H1 (cell line): ENCODE measurements at regions not wholly inside any gene's neighbourhood (a gene's known extent, or its start where the extent isn't known, plus 50 kb on each side); places are given as distances from the start of the nearest gene placed in this dataset.

Experiments used
- CTCF ChIA-PET: fragments of 300-600 bp; sonication (Branson Sonifier 250); formaldehyde crosslinking; loops from one replicate; lab custom pipeline; 2021; ENCODE audit not compliant: partially characterized antibody; lab: Charles Lee
- POLR2A ChIA-PET: fragments of 300-600 bp; sonication (Branson Sonifier 250); formaldehyde crosslinking; loops from one replicate; lab custom pipeline; 2021; ENCODE audit warnings: inconsistent platforms; ENCODE audit not compliant: partially characterized antibody; lab: Charles Lee
- DNase-seq, 2 experiments: peaks; one replicate each; pipeline versions ENCODE4 v3.0.0 to v3.0.0-alpha.2; 2010 to 2022; ENCODE audit warnings: low spot score in 2 of 2, low read depth in 1 of 2, mixed read lengths in 1 of 2
- FAIRE-seq: peaks from 2 replicates; lab custom pipeline; 2011; peaks lifted over from hg19 to GRCh38; lab: Jason Lieb, UNC
- H2AFZ ChIP-seq: 2 replicates; pipeline ENCODE4 v1.8.1; 2012; ENCODE audit warnings: low read length, inconsistent platforms
- H2AK5ac ChIP-seq: 2 replicates; pipeline ENCODE4 v1.6.1; 2013; ENCODE audit warnings: low read depth, low read length
- H2BK120ac ChIP-seq: replicated peaks from 2 replicates; pipeline ENCODE3; 2013; ENCODE audit warnings: low read depth, low read length, inconsistent platforms
- H2BK12ac ChIP-seq: 2 replicates; pipeline ENCODE4 v1.6.1; 2013; ENCODE audit warnings: low read depth, low read length
- H2BK15ac ChIP-seq: 2 replicates; pipeline ENCODE4 v1.6.1; 2013; ENCODE audit warnings: low read length
- H2BK20ac ChIP-seq: 2 replicates; pipeline ENCODE4 v1.6.1; 2013; ENCODE audit warnings: low read length
- H2BK5ac ChIP-seq: 2 replicates; pipeline ENCODE4 v1.6.1; 2013; ENCODE audit warnings: low read depth, low read length
- H3K14ac ChIP-seq: 2 replicates; pipeline ENCODE4 v1.6.1; 2013; ENCODE audit warnings: inconsistent platforms; ENCODE audit not compliant: insufficient read length
- H3K18ac ChIP-seq: 2 replicates; pipeline ENCODE4 v1.6.1; 2013; ENCODE audit warnings: low read length; ENCODE audit errors: extremely low read depth
- H3K23ac ChIP-seq: 2 replicates; pipeline ENCODE4 v1.6.1; 2013; ENCODE audit warnings: inconsistent platforms; ENCODE audit not compliant: insufficient read length
- H3K23me2 ChIP-seq: 2 replicates; pipeline ENCODE4 v1.6.1; 2013; ENCODE audit warnings: low read depth, low read length
- H3K27ac ChIP-seq: 2 replicates; pipeline ENCODE4 v1.6.1; 2011; ENCODE audit warnings: low read depth, low read length, inconsistent platforms
- H3K27me3 ChIP-seq, 4 experiments: replicated peaks in 1 of 4; 1 replicate in 1 of 4; 2 replicates in 3 of 4; pipeline versions ENCODE4 v1.6.1 to v1.8.1; 2011 to 2013; ENCODE audit warnings: low read length in 3 of 4, mild to moderate bottlenecking in 3 of 4, inconsistent platforms in 2 of 4, mixed read lengths in 2 of 4, moderate library complexity in 1 of 4; ENCODE audit not compliant: control insufficient read depth in 3 of 4, insufficient read depth in 3 of 4; ENCODE audit errors: extremely low read depth in 1 of 4
- H3K36me3 ChIP-seq, 4 experiments: 2 replicates each; pipeline versions ENCODE4 v1.6.1 to v1.8.1; 2011 to 2013; ENCODE audit warnings: mild to moderate bottlenecking in 4 of 4, low read length in 3 of 4, moderate library complexity in 2 of 4, control low read depth in 1 of 4, inconsistent platforms in 1 of 4; ENCODE audit not compliant: insufficient read depth in 4 of 4, control insufficient read depth in 2 of 4
- H3K4ac ChIP-seq: replicated peaks from 2 replicates; pipeline ENCODE3; 2013; ENCODE audit warnings: low read length, low read depth, mixed read lengths, inconsistent platforms; ENCODE audit not compliant: insufficient read length
- H3K4me1 ChIP-seq, 4 experiments: replicated peaks in 1 of 4; 1 replicate in 1 of 4; 2 replicates in 3 of 4; pipeline versions ENCODE4 v1.6.1 to v1.8.1; 2011 to 2013; ENCODE audit warnings: low read length in 3 of 4, inconsistent platforms in 2 of 4, mixed read lengths in 1 of 4; ENCODE audit not compliant: insufficient read depth in 4 of 4, control insufficient read depth in 3 of 4
- H3K4me2 ChIP-seq, 2 experiments: 2 replicates each; pipeline versions ENCODE4 v1.6.1 to v1.8.1; 2011 to 2013; ENCODE audit warnings: low read depth in 2 of 2, low read length in 2 of 2, control low read depth in 1 of 2, inconsistent platforms in 1 of 2, mild to moderate bottlenecking in 1 of 2; ENCODE audit not compliant: insufficient read depth in 1 of 2
- H3K4me3 ChIP-seq, 4 experiments: fragments of 200-600, 300-600 bp in 1 of 4; sonication (generic), shearing (Covaris generic), sonication (Bioruptor Twin) in 1 of 4; 2 replicates each; pipeline versions ENCODE4 v1.5.1 to v1.8.1; 2011 to 2016; ENCODE audit warnings: low read length in 4 of 4, low read depth in 3 of 4, control low read depth in 2 of 4, inconsistent platforms in 2 of 4, mild to moderate bottlenecking in 2 of 4, mixed read lengths in 1 of 4, moderate library complexity in 1 of 4; ENCODE audit not compliant: insufficient read depth in 2 of 4; ENCODE audit errors: extremely low read depth in 1 of 4
- H3K56ac ChIP-seq: replicated peaks from 2 replicates; pipeline ENCODE3; 2013; ENCODE audit warnings: low read depth, mild to moderate bottlenecking, mixed read lengths, low read length, inconsistent platforms; ENCODE audit not compliant: insufficient read length
- H3K79me1 ChIP-seq: 2 replicates; pipeline ENCODE4 v1.6.1; 2013; ENCODE audit warnings: low read depth, low read length, control low read depth
- H3K79me2 ChIP-seq, 2 experiments: 2 replicates each; pipeline versions ENCODE4 v1.6.1 to v1.8.1; 2012 to 2013; ENCODE audit warnings: low read length in 2 of 2, mild to moderate bottlenecking in 2 of 2, inconsistent platforms in 1 of 2; ENCODE audit not compliant: insufficient read depth in 2 of 2, control insufficient read depth in 1 of 2
- H3K9ac ChIP-seq, 4 experiments: replicated peaks in 1 of 4; 1 replicate in 1 of 4; 2 replicates in 3 of 4; pipeline versions ENCODE4 v1.6.1 to v1.8.1; 2011 to 2013; ENCODE audit warnings: low read depth in 3 of 4, low read length in 3 of 4, control low read depth in 2 of 4, mild to moderate bottlenecking in 2 of 4, moderate library complexity in 2 of 4, inconsistent platforms in 1 of 4; ENCODE audit errors: extremely low read depth in 1 of 4
- H3K9me3 ChIP-seq, 2 experiments: 2 replicates each; pipeline versions ENCODE4 v1.6.1 to v1.8.1; 2012 to 2013; ENCODE audit warnings: mild to moderate bottlenecking in 2 of 2, moderate library complexity in 2 of 2, control low read depth in 1 of 2, inconsistent platforms in 1 of 2, low read depth in 1 of 2, low read length in 1 of 2, mixed read lengths in 1 of 2; ENCODE audit not compliant: insufficient read depth in 2 of 2
- H4K20me1 ChIP-seq, 2 experiments: replicated peaks in 1 of 2; 2 replicates each; pipeline versions ENCODE3 to v1.8.1; 2011 to 2013; ENCODE audit warnings: inconsistent platforms in 2 of 2, low read length in 2 of 2, mild to moderate bottlenecking in 1 of 2; ENCODE audit not compliant: insufficient read depth in 2 of 2, control insufficient read depth in 1 of 2
- H4K5ac ChIP-seq: 2 replicates; pipeline ENCODE4 v1.6.1; 2013; ENCODE audit warnings: low read length, low read depth, mixed read lengths, inconsistent platforms; ENCODE audit not compliant: insufficient read length
- H4K8ac ChIP-seq: 2 replicates; pipeline ENCODE4 v1.8.0; 2013; ENCODE audit warnings: mild to moderate bottlenecking, moderate library complexity, low read length, inconsistent platforms; ENCODE audit not compliant: insufficient read depth; ENCODE audit errors: extremely low read depth
- H4K91ac ChIP-seq: replicated peaks from 2 replicates; pipeline ENCODE3; 2013; ENCODE audit warnings: low read length, mixed read lengths, inconsistent platforms; ENCODE audit not compliant: insufficient read length
- BCL11A ChIP-seq, 2 experiments: IDR thresholded peaks; one replicate each; pipeline ENCODE4 v1.6.1; 2011; ENCODE audit warnings: low read depth in 2 of 2, low read length in 2 of 2, mild to moderate bottlenecking in 2 of 2
- GTF2F1 ChIP-seq: IDR thresholded peaks from 2 replicates; pipeline ENCODE4 v1.6.1; 2012; ENCODE audit warnings: low read depth, low read length, improper control_type of control experiment, borderline replicate concordance
- SAP30 ChIP-seq: fragments of 300-600 bp; sonication (generic); IDR thresholded peaks from 2 replicates; pipeline ENCODE4 v1.7.1; 2012; ENCODE audit warnings: low read length, moderate library complexity, mild to moderate bottlenecking, inconsistent platforms; ENCODE audit not compliant: insufficient read depth, insufficient replicate concordance
- WGBS, 2 experiments: shearing (Covaris generic) in 1 of 2; methylation state at CpG; one replicate each; pipeline versions ENCODE4 v1.1.6 to v1.1.7; 2013 to 2015; ENCODE audit warnings: low lambda C conversion rate in 2 of 2, mixed read lengths in 2 of 2, inconsistent platforms in 1 of 2, low coverage in 1 of 2, missing lambda C conversion rate in 1 of 2; ENCODE audit not compliant: insufficient replicate concordance in 2 of 2, insufficient coverage in 1 of 2, insufficient read length in 1 of 2; ENCODE audit errors: extremely low coverage in 1 of 2, missing lambda C conversion rate in 1 of 2; 5-methylcytosine and 5-hydroxymethylcytosine counted together

- no peak overlapping the region for H3K9ac ChIP-seq
- H2BK12ac ChIP-seq, result no peak overlapping the region
- no peak overlapping the region for H2BK15ac ChIP-seq
- H4K91ac ChIP-seq, result no peak overlapping the region
- DNase-seq, result peak in 1 of 2 experiments; percentile 29
- no peak overlapping the region for H2AFZ ChIP-seq
- WGBS, 2 experiments, result 89% methylated on average over 21 of the region's 22 CpGs; no CpG with 5 or more reads in 1 of the 2 experiments
- no peaks in the 10 kb centered on the region for H3K9me3 ChIP-seq
- H3K4me3 ChIP-seq, result no peak overlapping the region
- H4K5ac ChIP-seq, result no peak overlapping the region
- H2BK20ac ChIP-seq, result no peak overlapping the region
- 0 out of 7 replicates have a peak, but pooled peaks cover 0 to 1% (median 0%) of the 10 kb centered on the region in 4 experiments for H3K4me1 ChIP-seq
- H3K18ac ChIP-seq, result no peak overlapping the region
- FAIRE-seq, result no peak
- H3K36me3 ChIP-seq, result no peaks in the 10 kb centered on the region
- H3K23me2 ChIP-seq, result no peaks in the 10 kb centered on the region; the same call in 1 of the 2 replicates
- H2AK5ac ChIP-seq, result no peak overlapping the region
- ChIA-PET POLR2A (no interaction called here), CTCF (no interaction called here)
- H3K79me1 ChIP-seq, result no peaks in the 10 kb centered on the region
- no peak overlapping the region for H3K4me2 ChIP-seq
- H2BK5ac ChIP-seq, result no peak overlapping the region
- no peak overlapping the region for H3K23ac ChIP-seq
- no peak overlapping the region for H3K14ac ChIP-seq
- H3K27ac ChIP-seq, result no peak overlapping the region
- H3K27me3 ChIP-seq, result no peaks in the 10 kb centered on the region
- H3K79me2 ChIP-seq, result no peaks in the 10 kb centered on the region
- no peak overlapping the region for H2BK120ac ChIP-seq
- H4K20me1 ChIP-seq, result no peaks in the 10 kb centered on the region
- no peak overlapping the region for H3K4ac ChIP-seq
- TF ChIP-seq BCL11A (IDR thresholded peaks at IDR 0.05; ENCODE audit: low read depth in 2 of 2, low read length in 2 of 2), result no peak
- no peak for TF ChIP-seq SAP30
- TF ChIP-seq GTF2F1, result no peak
- H3K56ac ChIP-seq, result no peak overlapping the region
- peak overlapping the region; percentile 3; the same call in 1 of the 2 replicates for H4K8ac ChIP-seq
Observed at GRCh38 chr14:101110729-101111619, 207.5 kb upstream of the RTL1 start.
